Activated naive CD8-positive, alpha-beta T cell treated with anti-CD3 and anti-CD28 coated beads, Interleukin-2, amount 10 ng/mL, durations not matched to agents 7 days and 5 days (primary cell): ENCODE measurements at regions not wholly inside any gene's neighbourhood (a gene's known extent, or its start where the extent isn't known, plus 50 kb on each side); places are given as distances from the start of the nearest gene placed in this dataset.
A peak's percentile ranks its signal among the peaks of the same experiment; 100 is the strongest.

ENCODE experiments used
- ATAC-seq: fragments of 150-1000 bp; cut with Tn5 transposase; one replicate; pipeline ENCODE4 v1.10.0; 2021; ENCODE audit warnings: low read depth, moderate library complexity
- POLR2A ChIA-PET: fragments of 350-600 bp; sonication (Branson Sonifier 250); formaldehyde crosslinking; loops from one replicate; lab custom pipeline; 2021; ENCODE audit warnings: antibody characterized with exemption; lab: Charles Lee
- DNase-seq: peaks from one replicate; pipeline ENCODE4 v3.0.0; 2021
- H3K27ac Mint-ChIP-seq: one replicate; pipeline ENCODE4 v1.8.0; 2022; ENCODE audit warnings: mild to moderate bottlenecking, mixed read lengths
- H3K27me3 Mint-ChIP-seq: one replicate; pipeline ENCODE4 v1.8.0; 2022; ENCODE audit warnings: mild to moderate bottlenecking, moderate library complexity, mixed read lengths
- H3K36me3 Mint-ChIP-seq: one replicate; pipeline ENCODE4 v1.8.0; 2021; ENCODE audit warnings: mild to moderate bottlenecking, mixed read lengths
- H3K4me1 Mint-ChIP-seq: one replicate; pipeline ENCODE4 v1.8.0; 2021; ENCODE audit warnings: mixed read lengths
- H3K4me3 Mint-ChIP-seq: one replicate; pipeline ENCODE4 v1.8.0; 2022; ENCODE audit warnings: mild to moderate bottlenecking, moderate library complexity, mixed read lengths
- H3K9me3 Mint-ChIP-seq: one replicate; pipeline ENCODE4 v1.8.0; 2021; ENCODE audit warnings: mixed read lengths

GRCh38 chr4:180557348-180557747 lies 1685.9 kb upstream of the TENM3 start:
- Mint-ChIP-seq H3K9me3 (no peaks in the 10 kb centered on the region), H3K27ac (no peak overlapping the region), H3K27me3 (no peaks in the 10 kb centered on the region), H3K4me3 (no peak overlapping the region), H3K36me3 (no peaks in the 10 kb centered on the region), H3K4me1 (peaks cover 2% of the 10 kb centered on the region)
- POLR2A ChIA-PET, result no interaction called here
- DNase-seq (no peak), ATAC-seq (no peak)

GRCh38 chr4:180557950-180558349 lies 1685.3 kb upstream of the TENM3 start:
- POLR2A ChIA-PET, result no interaction called here
- no peaks in the 10 kb centered on the region for H3K9me3 Mint-ChIP-seq
- ATAC-seq, result no peak
- H3K27ac Mint-ChIP-seq, result no peak overlapping the region
- no peak for DNase-seq
- peaks cover 2% of the 10 kb centered on the region for H3K4me1 Mint-ChIP-seq
- no peak overlapping the region for H3K4me3 Mint-ChIP-seq
- H3K27me3 Mint-ChIP-seq, result no peaks in the 10 kb centered on the region
- H3K36me3 Mint-ChIP-seq, result no peaks in the 10 kb centered on the region

- Mint-ChIP-seq H3K4me3 (no peak overlapping the region), H3K9me3 (no peaks in the 10 kb centered on the region), H3K36me3 (no peaks in the 10 kb centered on the region), H3K27me3 (no peaks in the 10 kb centered on the region), H3K27ac (no peak overlapping the region), H3K4me1 (peaks cover 2% of the 10 kb centered on the region)
- DNase-seq (no peak), ATAC-seq (no peak)
- POLR2A ChIA-PET, result no interaction called here
Observed at GRCh38 chr4:180558427-180558826, 1684.8 kb upstream of the TENM3 start.

- POLR2A ChIA-PET, result interaction anchor here (1.0 kb wide), 1 partner anchor 360 kb away, joined by 3 read pairs; no protein-coding TSS in a partner anchor
- no peaks in the 10 kb centered on the region for H3K36me3 Mint-ChIP-seq
- DNase-seq, result no peak
- H3K4me1 Mint-ChIP-seq, result peaks cover 2% of the 10 kb centered on the region
- H3K27ac Mint-ChIP-seq, result no peak overlapping the region
- H3K9me3 Mint-ChIP-seq, result no peaks in the 10 kb centered on the region
- H3K27me3 Mint-ChIP-seq, result no peaks in the 10 kb centered on the region
- no peak for ATAC-seq
- no peak overlapping the region for H3K4me3 Mint-ChIP-seq
Observed at GRCh38 chr4:180560896-180561295, 1682.3 kb upstream of the TENM3 start.

- Mint-ChIP-seq H3K36me3 (no peaks in the 10 kb centered on the region), H3K4me1 (peaks cover 2% of the 10 kb centered on the region), H3K9me3 (peaks cover 2% of the 10 kb centered on the region), H3K27me3 (no peaks in the 10 kb centered on the region), H3K27ac (no peak overlapping the region), H3K4me3 (no peak overlapping the region)
- DNase-seq, result no peak
- POLR2A ChIA-PET, result interaction anchor here (0.7 kb wide), 1 partner anchor 42 kb away, joined by 3 read pairs; no protein-coding TSS in a partner anchor
- no peak for ATAC-seq
Observed at GRCh38 chr4:180564026-180564425, 1679.2 kb upstream of the TENM3 start.

- H3K9me3 Mint-ChIP-seq, result peaks cover 2% of the 10 kb centered on the region
- H3K27me3 Mint-ChIP-seq, result no peaks in the 10 kb centered on the region
- POLR2A ChIA-PET, result interaction anchor here (0.7 kb wide), 1 partner anchor 41 kb away, joined by 3 read pairs; no protein-coding TSS in a partner anchor
- ATAC-seq, result no peak
- H3K36me3 Mint-ChIP-seq, result no peaks in the 10 kb centered on the region
- no peak overlapping the region for H3K27ac Mint-ChIP-seq
- DNase-seq, result no peak
- H3K4me3 Mint-ChIP-seq, result no peak overlapping the region
- peaks cover 2% of the 10 kb centered on the region for H3K4me1 Mint-ChIP-seq
Observed at GRCh38 chr4:180564448-180564847, 1678.8 kb upstream of the TENM3 start.

GRCh38 chr4:180565856-180566431 lies 1677.3 kb upstream of the TENM3 start:
- POLR2A ChIA-PET, result no interaction called here
- Mint-ChIP-seq H3K36me3 (no peaks in the 10 kb centered on the region), H3K9me3 (peaks cover 2% of the 10 kb centered on the region), H3K4me3 (no peak overlapping the region), H3K4me1 (peaks cover under 1% of the 10 kb centered on the region), H3K27me3 (no peaks in the 10 kb centered on the region), H3K27ac (peak overlapping the region; percentile 21)
- ATAC-seq, result no peak
- DNase-seq, result no peak

GRCh38 chr4:180566492-180566891 lies 1676.7 kb upstream of the TENM3 start:
- H3K9me3 Mint-ChIP-seq, result peaks cover 2% of the 10 kb centered on the region
- no peak for DNase-seq
- no peaks in the 10 kb centered on the region for H3K36me3 Mint-ChIP-seq
- no peak overlapping the region for H3K4me3 Mint-ChIP-seq
- POLR2A ChIA-PET, result no interaction called here
- no peak overlapping the region for H3K27ac Mint-ChIP-seq
- ATAC-seq, result no peak
- no peaks in the 10 kb centered on the region for H3K27me3 Mint-ChIP-seq
- no peaks in the 10 kb centered on the region for H3K4me1 Mint-ChIP-seq

GRCh38 chr4:180567080-180567479 lies 1676.1 kb upstream of the TENM3 start:
- Mint-ChIP-seq H3K27ac (no peak overlapping the region), H3K27me3 (no peaks in the 10 kb centered on the region), H3K36me3 (no peaks in the 10 kb centered on the region), H3K4me3 (no peak overlapping the region), H3K9me3 (peaks cover 2% of the 10 kb centered on the region), H3K4me1 (no peaks in the 10 kb centered on the region)
- DNase-seq (no peak), ATAC-seq (no peak)
- POLR2A ChIA-PET, result no interaction called here

GRCh38 chr4:180571516-180572055 lies 1671.6 kb upstream of the TENM3 start:
- Mint-ChIP-seq H3K9me3 (no peaks in the 10 kb centered on the region), H3K27ac (no peak overlapping the region), H3K4me1 (no peaks in the 10 kb centered on the region), H3K27me3 (no peaks in the 10 kb centered on the region), H3K36me3 (no peaks in the 10 kb centered on the region), H3K4me3 (no peak overlapping the region)
- POLR2A ChIA-PET, result no interaction called here
- ATAC-seq, result no peak
- no peak for DNase-seq

GRCh38 chr4:180578175-180578574 lies 1665.0 kb upstream of the TENM3 start:
- Mint-ChIP-seq H3K9me3 (no peaks in the 10 kb centered on the region), H3K27ac (no peak overlapping the region), H3K36me3 (no peaks in the 10 kb centered on the region), H3K4me1 (no peaks in the 10 kb centered on the region), H3K27me3 (peaks cover 2% of the 10 kb centered on the region), H3K4me3 (no peak overlapping the region)
- no peak for ATAC-seq
- POLR2A ChIA-PET, result no interaction called here
- no peak for DNase-seq

- Mint-ChIP-seq H3K27me3 (peaks cover 2% of the 10 kb centered on the region), H3K9me3 (no peaks in the 10 kb centered on the region), H3K36me3 (no peaks in the 10 kb centered on the region), H3K27ac (no peak overlapping the region), H3K4me1 (no peaks in the 10 kb centered on the region), H3K4me3 (no peak overlapping the region)
- ATAC-seq (no peak), DNase-seq (no peak)
- POLR2A ChIA-PET, result no interaction called here
Observed at GRCh38 chr4:180581061-180581460, 1662.1 kb upstream of the TENM3 start.

- Mint-ChIP-seq H3K36me3 (no peaks in the 10 kb centered on the region), H3K27ac (no peak overlapping the region), H3K4me3 (no peak overlapping the region), H3K4me1 (no peaks in the 10 kb centered on the region), H3K9me3 (no peaks in the 10 kb centered on the region), H3K27me3 (peaks cover 2% of the 10 kb centered on the region)
- ATAC-seq (no peak), DNase-seq (no peak)
- POLR2A ChIA-PET, result no interaction called here
Observed at GRCh38 chr4:180587379-180587778, 1655.8 kb upstream of the TENM3 start.

- Mint-ChIP-seq H3K4me1 (peaks cover 2% of the 10 kb centered on the region), H3K27ac (no peak overlapping the region), H3K36me3 (no peaks in the 10 kb centered on the region), H3K9me3 (no peaks in the 10 kb centered on the region), H3K4me3 (no peak overlapping the region), H3K27me3 (no peaks in the 10 kb centered on the region)
- ATAC-seq (no peak), DNase-seq (no peak)
- POLR2A ChIA-PET, result no interaction called here
Observed at GRCh38 chr4:180589575-180589974, 1653.6 kb upstream of the TENM3 start.
